ENCODE measurements at regions not wholly inside any gene's neighbourhood (a gene's known extent, or its start where the extent isn't known, plus 50 kb on each side); places are given as distances from the start of the nearest gene placed in this dataset.

DNA sequence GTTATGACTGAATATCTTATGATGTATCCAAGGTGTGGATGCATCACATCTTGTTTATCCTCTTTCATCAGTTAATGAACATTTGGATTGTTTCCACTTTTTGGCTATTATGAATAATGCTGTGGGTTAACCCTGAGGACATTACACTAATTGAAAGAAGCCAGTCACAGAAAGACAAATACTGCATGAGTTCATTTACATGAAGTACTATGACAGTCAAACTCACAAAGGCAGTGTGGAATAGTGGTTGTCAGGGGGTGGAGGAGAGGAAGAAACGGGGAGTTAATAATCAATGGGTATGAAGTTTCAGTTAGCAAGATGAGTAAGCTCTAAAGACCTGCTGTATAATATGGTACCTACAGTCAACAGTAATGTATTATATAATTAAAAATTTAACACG is 409.4 kb upstream of the CTNND2 start:
- TF ChIP-seq, protein P1, sequence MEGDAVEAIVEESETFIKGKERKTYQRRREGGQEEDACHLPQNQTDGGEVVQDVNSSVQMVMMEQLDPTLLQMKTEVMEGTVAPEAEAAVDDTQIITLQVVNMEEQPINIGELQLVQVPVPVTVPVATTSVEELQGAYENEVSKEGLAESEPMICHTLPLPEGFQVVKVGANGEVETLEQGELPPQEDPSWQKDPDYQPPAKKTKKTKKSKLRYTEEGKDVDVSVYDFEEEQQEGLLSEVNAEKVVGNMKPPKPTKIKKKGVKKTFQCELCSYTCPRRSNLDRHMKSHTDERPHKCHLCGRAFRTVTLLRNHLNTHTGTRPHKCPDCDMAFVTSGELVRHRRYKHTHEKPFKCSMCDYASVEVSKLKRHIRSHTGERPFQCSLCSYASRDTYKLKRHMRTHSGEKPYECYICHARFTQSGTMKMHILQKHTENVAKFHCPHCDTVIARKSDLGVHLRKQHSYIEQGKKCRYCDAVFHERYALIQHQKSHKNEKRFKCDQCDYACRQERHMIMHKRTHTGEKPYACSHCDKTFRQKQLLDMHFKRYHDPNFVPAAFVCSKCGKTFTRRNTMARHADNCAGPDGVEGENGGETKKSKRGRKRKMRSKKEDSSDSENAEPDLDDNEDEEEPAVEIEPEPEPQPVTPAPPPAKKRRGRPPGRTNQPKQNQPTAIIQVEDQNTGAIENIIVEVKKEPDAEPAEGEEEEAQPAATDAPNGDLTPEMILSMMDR (conservative IDR thresholded peaks at IDR 0.05; ENCODE audit: low read length), result no peak
- TF ChIP-seq EZH2phosphoT487 (IDR thresholded peaks at IDR 0.05; ENCODE audit: borderline replicate concordance, low read depth, low read length), result no peak
